ENCODE measurements at regions not wholly inside any gene's neighbourhood (a gene's known extent, or its start where the extent isn't known, plus 50 kb on each side); places are given as distances from the start of the nearest gene placed in this dataset.
"Not testable (repeated sequence)": the region's sequence is repeated elsewhere in the genome, so short reads cannot be mapped to it uniquely, and the experiment has no call there.

GRCh38 chr3:104080088-104080626 lies 1286.6 kb upstream of the ALCAM start:
- POLR2A ChIA-PET, result no interaction called here
- Histone ChIP-seq H3K36me3 (ENCODE audit: control insufficient read depth, insufficient read depth, low read length) (no peaks in the 10 kb centered on the region), H3K27me3 (ENCODE audit: control insufficient read depth, insufficient read depth, low read length) (no peaks in the 10 kb centered on the region), H3K4me3 (ENCODE audit: low read depth, low read length) (no peak overlapping the region)
- DNase-seq (ENCODE audit: low read depth), result no peak
- TF ChIP-seq CTCF (IDR thresholded peaks at IDR 0.05; ENCODE audit: insufficient read depth, low read depth, low read length), result no peak
- CTCF ChIA-PET, result no interaction called here

GRCh38 chr3:104088738-104089137 lies 1278.0 kb upstream of the ALCAM start:
- H3K36me3 ChIP-seq (ENCODE audit: control insufficient read depth, insufficient read depth, low read length), result no peaks in the 10 kb centered on the region
- H3K27me3 ChIP-seq (ENCODE audit: control insufficient read depth, insufficient read depth, low read length), result no peaks in the 10 kb centered on the region
- no peak for DNase-seq (ENCODE audit: low read depth)
- no peak for TF ChIP-seq CTCF (IDR thresholded peaks at IDR 0.05; ENCODE audit: insufficient read depth, low read depth, low read length)
- POLR2A ChIA-PET, result no interaction called here
- CTCF ChIA-PET, result no interaction called here
- no peak overlapping the region for H3K4me3 ChIP-seq (ENCODE audit: low read depth, low read length)

- H3K36me3 ChIP-seq (ENCODE audit: control insufficient read depth, insufficient read depth, low read length); H3K4me3 ChIP-seq (ENCODE audit: low read depth, low read length); CTCF ChIA-PET; POLR2A ChIA-PET; H3K27me3 ChIP-seq (ENCODE audit: control insufficient read depth, insufficient read depth, low read length); DNase-seq (ENCODE audit: low read depth): not testable (repeated sequence)
These were observed 1276.7 kb upstream of the ALCAM start for GRCh38 chr3:104089987-104090386.

- POLR2A ChIA-PET, result no interaction called here
These were observed 1265.0 kb upstream of the ALCAM start for GRCh38 chr3:104101736-104102135.

GRCh38 chr3:104102386-104102785 lies 1264.3 kb upstream of the ALCAM start:
- Histone ChIP-seq H3K4me3 (ENCODE audit: low read depth, low read length) (no peak overlapping the region), H3K27me3 (ENCODE audit: control insufficient read depth, insufficient read depth, low read length) (no peaks in the 10 kb centered on the region), H3K36me3 (ENCODE audit: control insufficient read depth, insufficient read depth, low read length) (no peaks in the 10 kb centered on the region)
- TF ChIP-seq CTCF (IDR thresholded peaks at IDR 0.05; ENCODE audit: insufficient read depth, low read depth, low read length), result no peak
- DNase-seq (ENCODE audit: low read depth), result no peak
- ChIA-PET CTCF (no interaction called here), POLR2A (no interaction called here)

More at GRCh38 chr3:104101736-104102135, 1265.0 kb upstream of the ALCAM start:
- no peak for DNase-seq (ENCODE audit: low read depth)
- no peaks in the 10 kb centered on the region for H3K36me3 ChIP-seq (ENCODE audit: control insufficient read depth, insufficient read depth, low read length)
- H3K4me3 ChIP-seq (ENCODE audit: low read depth, low read length), result no peak overlapping the region
- CTCF ChIA-PET, result interaction anchor here (0.6 kb wide), 1 partner anchor 150 kb away, joined by 3 read pairs; no protein-coding TSS in a partner anchor
- no peaks in the 10 kb centered on the region for H3K27me3 ChIP-seq (ENCODE audit: control insufficient read depth, insufficient read depth, low read length)
- no peak for TF ChIP-seq CTCF (IDR thresholded peaks at IDR 0.05; ENCODE audit: insufficient read depth, low read depth, low read length)

GRCh38 chr3:104106276-104106675 lies 1260.4 kb upstream of the ALCAM start:
- DNase-seq (ENCODE audit: low read depth), result no peak
- ChIA-PET POLR2A (no interaction called here), CTCF (no interaction called here)
- Histone ChIP-seq H3K4me3 (ENCODE audit: low read depth, low read length) (no peak overlapping the region), H3K36me3 (ENCODE audit: control insufficient read depth, insufficient read depth, low read length) (no peaks in the 10 kb centered on the region), H3K27me3 (ENCODE audit: control insufficient read depth, insufficient read depth, low read length) (no peaks in the 10 kb centered on the region)
- TF ChIP-seq CTCF (IDR thresholded peaks at IDR 0.05; ENCODE audit: insufficient read depth, low read depth, low read length), result no peak

All from BJ (cell line).